HG02870 (cell line): ENCODE measurements at regions not wholly inside any gene's neighbourhood (a gene's known extent, or its start where the extent isn't known, plus 50 kb on each side); places are given as distances from the start of the nearest gene placed in this dataset.
"Not testable (repeated sequence)": the region's sequence is repeated elsewhere in the genome, so short reads cannot be mapped to it uniquely, and the experiment has no call there.

ENCODE experiments used
- ATAC-seq: cut with Tn5 transposase; IDR thresholded peaks from one replicate; pipeline ENCODE4 v1.9.1; 2021; ENCODE audit warnings: mild to moderate bottlenecking, moderate library complexity; ENCODE audit not compliant: unreplicated experiment

GRCh38 chr15:70602834-70603560 is 160.4 kb downstream of the UACA start:
- ATAC-seq: no peak

GRCh38 chr15:70602281-70602680 is 161.1 kb downstream of the UACA start:
- ATAC-seq: no peak

GRCh38 chr15:70597945-70598344 is 165.4 kb downstream of the UACA start:
- ATAC-seq: no peak

- no peak for ATAC-seq
Measured at GRCh38 chr15:70597056-70597603, 166.2 kb downstream of the UACA start.

- no peak for ATAC-seq
Measured at GRCh38 chr15:70596354-70597055, 166.9 kb downstream of the UACA start.

- no peak for ATAC-seq
Measured at GRCh38 chr15:70593795-70594194, 169.6 kb downstream of the UACA start.

GRCh38 chr15:70589728-70590127 is 173.6 kb downstream of the UACA start:
- ATAC-seq: no peak

GRCh38 chr15:70589221-70589620 is 174.1 kb downstream of the UACA start:
- no peak for ATAC-seq

- ATAC-seq: no peak
Measured at GRCh38 chr15:70588613-70589012, 174.7 kb downstream of the UACA start.

GRCh38 chr15:70587896-70588567 is 175.3 kb downstream of the UACA start:
- no peak for ATAC-seq

GRCh38 chr15:70587012-70587634 is 176.2 kb downstream of the UACA start:
- ATAC-seq: not testable (repeated sequence)

GRCh38 chr15:70586241-70586640 is 177.1 kb downstream of the UACA start:
- ATAC-seq: no peak

GRCh38 chr15:70585707-70586034 is 177.7 kb downstream of the UACA start:
- ATAC-seq: no peak

- no peak for ATAC-seq
Measured at GRCh38 chr15:70584838-70585706, 178.3 kb downstream of the UACA start.

GRCh38 chr15:70584441-70584837 is 178.9 kb downstream of the UACA start:
- no peak for ATAC-seq

- no peak for ATAC-seq
Measured at GRCh38 chr15:70583006-70583405, 180.4 kb downstream of the UACA start.

- no peak for ATAC-seq
Measured at GRCh38 chr15:70582143-70582945, 181.0 kb downstream of the UACA start.

GRCh38 chr15:70580958-70581357 is 182.4 kb downstream of the UACA start:
- ATAC-seq: no peak

GRCh38 chr15:70580286-70580685 is 183.1 kb downstream of the UACA start:
- ATAC-seq: no peak

GRCh38 chr15:70579766-70580165 is 183.6 kb downstream of the UACA start:
- no peak for ATAC-seq
